OCI-LY7 (cell line): ENCODE measurements at regions not wholly inside any gene's neighbourhood (a gene's known extent, or its start where the extent isn't known, plus 50 kb on each side); places are given as distances from the start of the nearest gene placed in this dataset.

Source experiments
- BruUV-seq: library from RNA; stranded (reverse); fragments of 400-500 nt; replicated peaks from 2 replicates; lab custom pipeline; 2021; lab: Mats Ljungman, UMichigan
- CTCF ChIA-PET: fragments of 300-600 bp; sonication (Branson Sonifier 250); formaldehyde crosslinking; loops from one replicate; lab custom pipeline; 2022; ENCODE audit warnings: antibody characterized with exemption; ENCODE audit not compliant: unreplicated experiment; lab: Charles Lee
- POLR2A ChIA-PET: fragments of 300-600 bp; sonication (Branson Sonifier 250); formaldehyde crosslinking; loops from one replicate; lab custom pipeline; 2022; ENCODE audit warnings: antibody characterized with exemption; lab: Charles Lee
- DNase-seq: peaks from one replicate; pipeline ENCODE4 v3.0.0-alpha.2; 2015; ENCODE audit warnings: low spot score
- H2AFZ ChIP-seq: fragments of 200-600 bp; sonication (generic), shearing (Covaris generic); 2 replicates; pipeline ENCODE4 v1.6.1; 2014; ENCODE audit warnings: mild to moderate bottlenecking, antibody characterized with exemption, low read length, moderate library complexity
- H3K27ac ChIP-seq: fragments of 200-600 bp; sonication (generic); 2 replicates; pipeline ENCODE4 v1.5.1; 2014; ENCODE audit warnings: mixed run types, low read depth, mild to moderate bottlenecking, moderate library complexity, low read length, inconsistent platforms; ENCODE audit not compliant: poor library complexity, severe bottlenecking
- H3K36me3 ChIP-seq: fragments of 200-600 bp; sonication (generic); 2 replicates; pipeline ENCODE4 v1.6.1; 2014; ENCODE audit warnings: mild to moderate bottlenecking, antibody characterized with exemption, low read length, moderate library complexity, mixed read lengths; ENCODE audit not compliant: insufficient read depth
- H3K4me1 ChIP-seq: fragments of 200-600 bp; sonication (generic); 2 replicates; pipeline ENCODE4 v1.5.1; 2014; ENCODE audit warnings: mild to moderate bottlenecking, low read length; ENCODE audit not compliant: insufficient read depth, poor library complexity, severe bottlenecking
- H3K4me2 ChIP-seq: fragments of 200-600 bp; sonication (generic); 2 replicates; pipeline ENCODE4 v1.6.1; 2014; ENCODE audit warnings: mild to moderate bottlenecking, low read length
- H3K4me3 ChIP-seq: fragments of 200-600 bp; sonication (generic); 2 replicates; pipeline ENCODE4 v1.5.1; 2014; ENCODE audit warnings: mild to moderate bottlenecking, low read depth, low read length; ENCODE audit not compliant: poor library complexity, severe bottlenecking
- H3K79me2 ChIP-seq: fragments of 200-600 bp; sonication (generic); 2 replicates; pipeline ENCODE4 v1.6.1; 2016; ENCODE audit warnings: low read depth, mild to moderate bottlenecking, low read length, moderate library complexity, mixed read lengths; ENCODE audit not compliant: insufficient read depth
- H3K9me2 ChIP-seq: fragments of 200-600 bp; sonication (generic); 2 replicates; pipeline ENCODE4 v1.6.1; 2016; ENCODE audit warnings: mild to moderate bottlenecking, low read length, mixed read lengths; ENCODE audit not compliant: insufficient read depth
- H3K9me3 ChIP-seq: fragments of 200-600 bp; sonication (generic); 2 replicates; pipeline ENCODE4 v1.6.1; 2014; ENCODE audit warnings: mild to moderate bottlenecking, mixed run types, low read length, mixed read lengths
- H4K20me1 ChIP-seq: fragments of 200-600 bp; sonication (generic); 2 replicates; pipeline ENCODE4 v1.6.1; 2014; ENCODE audit warnings: mild to moderate bottlenecking, antibody characterized with exemption, low read length, moderate library complexity, mixed read lengths; ENCODE audit not compliant: insufficient read depth
- EZH2phosphoT487 ChIP-seq: fragments of 200-600 bp; sonication (generic); IDR thresholded peaks from 2 replicates; pipeline ENCODE4 v1.6.1; 2018; ENCODE audit warnings: low read depth, borderline replicate concordance, mild to moderate bottlenecking, mixed run types, antibody characterized with exemption, low read length, moderate library complexity, mixed read lengths
- intact Hi-C: fragments of 100-400 bp; cut with micrococcal nuclease; formaldehyde crosslinking; loops from one replicate; pipeline ENCODE4 v1.10.0; 2022; ENCODE audit not compliant: unreplicated experiment
- TF ChIP-seq, protein P1 (sequence below): fragments of 200-600 bp; sonication (generic); conservative IDR thresholded peaks from 2 replicates; pipeline ENCODE4 v1.5.1; 2014; ENCODE audit warnings: mild to moderate bottlenecking, antibody characterized with exemption, low read length, moderate library complexity, mixed read lengths

DNA sequence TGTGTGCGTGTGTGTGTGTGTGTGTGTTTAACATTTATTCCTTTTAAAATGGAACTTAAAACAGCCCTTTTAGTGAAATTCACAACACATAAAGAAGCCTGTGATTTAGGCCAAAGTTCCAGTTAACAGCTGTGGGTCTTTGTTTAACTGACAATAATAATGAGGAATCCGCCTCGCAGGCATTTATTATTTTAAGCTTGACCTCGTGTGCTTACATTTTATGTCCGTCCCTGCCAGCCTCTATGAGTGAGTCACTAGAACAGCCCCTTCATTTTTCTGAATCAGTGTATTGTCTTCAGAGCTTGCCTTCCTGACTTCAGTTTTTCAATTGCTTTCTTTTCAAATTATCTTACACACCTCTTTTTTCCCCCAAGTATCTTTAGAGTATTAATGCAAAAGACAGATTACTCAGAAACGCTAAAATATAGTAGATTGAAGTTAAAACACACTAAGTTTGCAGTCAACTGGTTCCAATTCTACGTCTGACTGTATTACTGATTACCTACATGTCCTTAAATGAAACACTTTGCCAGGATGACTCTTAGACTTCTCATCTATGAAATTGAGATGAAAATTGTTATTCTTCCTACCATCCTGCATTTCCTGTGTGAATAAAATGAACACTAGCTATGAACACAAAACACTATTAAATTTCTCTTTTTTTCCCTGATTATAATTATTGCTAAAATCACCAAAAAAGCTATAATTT, 319.6 kb upstream of the HS3ST1 start:
- no peaks in the 10 kb centered on the region for H3K9me3 ChIP-seq
- H3K9me2 ChIP-seq: no peaks in the 10 kb centered on the region
- intact Hi-C loops: no loop called here
- H3K27ac ChIP-seq: no peak overlapping the region
- no peak overlapping the region for H2AFZ ChIP-seq
- H3K4me1 ChIP-seq: no peaks in the 10 kb centered on the region
- H3K36me3 ChIP-seq: no peaks in the 10 kb centered on the region
- no peak overlapping the region for H3K4me2 ChIP-seq
- BruUV-seq: no TSS peak
- ChIA-PET POLR2A (interaction anchor here (0.6 to 0.7 kb wide), 4 partner anchors 13 to 1062 kb away, joined by 3 read pairs; no protein-coding TSS in a partner anchor), CTCF (no interaction called here)
- no peak for TF ChIP-seq EZH2phosphoT487
- TF ChIP-seq, protein P1, sequence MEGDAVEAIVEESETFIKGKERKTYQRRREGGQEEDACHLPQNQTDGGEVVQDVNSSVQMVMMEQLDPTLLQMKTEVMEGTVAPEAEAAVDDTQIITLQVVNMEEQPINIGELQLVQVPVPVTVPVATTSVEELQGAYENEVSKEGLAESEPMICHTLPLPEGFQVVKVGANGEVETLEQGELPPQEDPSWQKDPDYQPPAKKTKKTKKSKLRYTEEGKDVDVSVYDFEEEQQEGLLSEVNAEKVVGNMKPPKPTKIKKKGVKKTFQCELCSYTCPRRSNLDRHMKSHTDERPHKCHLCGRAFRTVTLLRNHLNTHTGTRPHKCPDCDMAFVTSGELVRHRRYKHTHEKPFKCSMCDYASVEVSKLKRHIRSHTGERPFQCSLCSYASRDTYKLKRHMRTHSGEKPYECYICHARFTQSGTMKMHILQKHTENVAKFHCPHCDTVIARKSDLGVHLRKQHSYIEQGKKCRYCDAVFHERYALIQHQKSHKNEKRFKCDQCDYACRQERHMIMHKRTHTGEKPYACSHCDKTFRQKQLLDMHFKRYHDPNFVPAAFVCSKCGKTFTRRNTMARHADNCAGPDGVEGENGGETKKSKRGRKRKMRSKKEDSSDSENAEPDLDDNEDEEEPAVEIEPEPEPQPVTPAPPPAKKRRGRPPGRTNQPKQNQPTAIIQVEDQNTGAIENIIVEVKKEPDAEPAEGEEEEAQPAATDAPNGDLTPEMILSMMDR: no peak
- no peaks in the 10 kb centered on the region for H4K20me1 ChIP-seq
- no peak for DNase-seq
- H3K79me2 ChIP-seq: no peaks in the 10 kb centered on the region
- no peak overlapping the region for H3K4me3 ChIP-seq

DNA sequence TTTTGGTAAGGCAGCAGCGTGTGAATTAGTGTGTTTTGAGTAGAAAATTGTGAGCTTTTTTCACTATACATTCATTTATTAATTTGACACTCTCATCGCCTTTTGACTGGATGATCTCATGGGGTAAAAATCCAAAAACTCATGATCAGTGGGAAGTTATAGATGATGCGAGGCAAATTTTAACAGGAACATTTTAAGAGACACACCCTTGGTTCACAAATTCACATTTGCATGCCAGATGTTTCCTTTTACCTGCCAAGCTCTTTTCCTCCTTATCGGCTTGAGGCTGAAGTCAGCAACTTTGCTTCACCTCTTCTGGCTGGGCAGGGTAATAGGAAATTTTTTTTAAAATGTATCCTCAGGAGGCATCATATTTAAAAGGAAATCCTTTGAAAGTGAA, 318.0 kb upstream of the HS3ST1 start:
- H3K4me1 ChIP-seq: no peaks in the 10 kb centered on the region
- no peaks in the 10 kb centered on the region for H3K9me3 ChIP-seq
- H3K4me3 ChIP-seq: no peak overlapping the region
- H3K9me2 ChIP-seq: no peaks in the 10 kb centered on the region
- no peaks in the 10 kb centered on the region for H3K36me3 ChIP-seq
- no peak for TF ChIP-seq EZH2phosphoT487
- TF ChIP-seq, protein P1: no peak
- H3K79me2 ChIP-seq: no peaks in the 10 kb centered on the region
- H2AFZ ChIP-seq: no peak overlapping the region
- H3K4me2 ChIP-seq: no peak overlapping the region
- BruUV-seq: no TSS peak
- intact Hi-C loops: no loop called here
- H4K20me1 ChIP-seq: no peaks in the 10 kb centered on the region
- CTCF ChIA-PET: no interaction called here
- no peak overlapping the region for H3K27ac ChIP-seq
- DNase-seq: no peak
- POLR2A ChIA-PET: interaction anchor here (0.9 kb wide), 1 partner anchor 14 kb away, joined by 3 read pairs; no protein-coding TSS in a partner anchor

DNA sequence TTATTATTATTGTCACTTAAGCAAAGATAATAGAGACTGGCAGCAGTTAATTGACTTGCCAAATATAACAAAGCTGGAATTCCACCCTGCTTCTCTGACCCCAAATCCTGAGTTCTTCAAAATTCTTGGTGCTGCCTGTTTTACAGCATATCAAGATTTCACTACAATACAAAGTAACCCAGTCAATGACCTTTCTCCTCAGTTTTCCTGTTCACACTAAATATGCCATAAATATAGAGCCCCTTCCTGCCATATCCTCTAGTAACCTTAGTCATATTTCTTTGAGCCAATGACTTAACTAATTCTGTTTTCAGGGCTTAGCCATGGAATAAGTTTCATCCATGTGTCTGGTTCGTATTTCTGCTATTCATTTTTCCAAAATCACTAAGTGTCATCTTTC, 315.3 kb upstream of the HS3ST1 start:
- POLR2A ChIA-PET: interaction anchor here (0.7 to 1.5 kb wide), 3 partner anchors 12 to 283 kb away, joined by 3 read pairs; no protein-coding TSS in a partner anchor
- CTCF ChIA-PET: no interaction called here
- DNase-seq: no peak
- Histone ChIP-seq H3K27ac (no peak overlapping the region), H3K36me3 (no peaks in the 10 kb centered on the region), H3K4me2 (no peak overlapping the region), H3K9me2 (no peaks in the 10 kb centered on the region), H4K20me1 (no peaks in the 10 kb centered on the region), H3K4me3 (no peak overlapping the region), H3K9me3 (no peaks in the 10 kb centered on the region), H3K4me1 (no peaks in the 10 kb centered on the region), H3K79me2 (no peaks in the 10 kb centered on the region), H2AFZ (no peak overlapping the region)
- intact Hi-C loops: no loop called here
- BruUV-seq: no TSS peak
- TF ChIP-seq, protein P1: no peak
- no peak for TF ChIP-seq EZH2phosphoT487
